IMR-90 (cell line): ENCODE measurements at regions not wholly inside any gene's neighbourhood (a gene's known extent, or its start where the extent isn't known, plus 50 kb on each side); places are given as distances from the start of the nearest gene placed in this dataset.

Source experiments
- ATAC-seq: fragments of 200-7000 bp; cut with Tn5 transposase; 2 replicates; pipeline ENCODE4 v1.9.1; 2020; ENCODE audit warnings: low read depth, mild to moderate bottlenecking, moderate library complexity
- BruUV-seq: library from RNA; stranded (reverse); fragments of 400-500 nt; replicated peaks from 2 replicates; lab custom pipeline; 2021; lab: Mats Ljungman, UMichigan
- CTCF ChIA-PET: fragments of 300-600 bp; formaldehyde crosslinking; extraction: SDS; loops from one replicate; lab custom pipeline; 2021; ENCODE audit warnings: antibody characterized with exemption; lab: Yijun Ruan, JAX
- POLR2A ChIA-PET: fragments of 300-600 bp; sonication (Branson Sonifier 250); formaldehyde crosslinking; loops from one replicate; lab custom pipeline; 2022; ENCODE audit warnings: antibody characterized with exemption; ENCODE audit not compliant: unreplicated experiment; lab: Charles Lee
- DNase-seq: peaks from one replicate; pipeline ENCODE4 v3.0.0; 2013
- H2AFZ ChIP-seq: replicated peaks from 2 replicates; pipeline ENCODE3; 2013; ENCODE audit warnings: low read length, mild to moderate bottlenecking; ENCODE audit not compliant: poor library complexity
- H2AK5ac ChIP-seq: 2 replicates; pipeline ENCODE4 v1.6.1; 2013; ENCODE audit warnings: low read depth, low read length, inconsistent platforms
- H2AK9ac ChIP-seq: replicated peaks from 2 replicates; pipeline ENCODE3; 2013; ENCODE audit warnings: mild to moderate bottlenecking, low read depth, low read length, moderate library complexity; ENCODE audit not compliant: poor library complexity
- H2BK120ac ChIP-seq: 2 replicates; pipeline ENCODE4 v1.6.1; 2013; ENCODE audit warnings: low read depth, low read length, inconsistent platforms
- H2BK15ac ChIP-seq: 3 replicates; pipeline ENCODE4 v1.6.1; 2013; ENCODE audit warnings: low read depth, low read length, inconsistent platforms
- H2BK20ac ChIP-seq: 2 replicates; pipeline ENCODE4 v1.6.1; 2013; ENCODE audit warnings: low read depth, mild to moderate bottlenecking, inconsistent platforms, low read length, moderate library complexity
- H2BK5ac ChIP-seq: 2 replicates; pipeline ENCODE4 v1.6.1; 2013; ENCODE audit warnings: mild to moderate bottlenecking, low read depth, low read length, inconsistent platforms; ENCODE audit not compliant: poor library complexity, severe bottlenecking
- H3K14ac ChIP-seq: replicated peaks from 2 replicates; pipeline ENCODE4 v1.6.1; 2013; ENCODE audit warnings: low read depth, low read length, inconsistent platforms
- H3K18ac ChIP-seq: 2 replicates; pipeline ENCODE4 v1.6.1; 2013; ENCODE audit warnings: low read depth, low read length, control low read depth
- H3K23ac ChIP-seq: 2 replicates; pipeline ENCODE4 v1.6.1; 2013; ENCODE audit warnings: low read depth, low read length, inconsistent platforms
- H3K27ac ChIP-seq: 2 replicates; pipeline ENCODE4 v1.5.1; 2013; ENCODE audit warnings: mild to moderate bottlenecking, control low read depth, low read length; ENCODE audit not compliant: insufficient read depth
- H3K27me3 ChIP-seq: 2 replicates; pipeline ENCODE4 v1.6.1; 2013; ENCODE audit warnings: low read length; ENCODE audit not compliant: control insufficient read depth, insufficient read depth
- H3K36me3 ChIP-seq: 2 replicates; pipeline ENCODE4 v1.6.1; 2013; ENCODE audit warnings: low read length, mixed read lengths; ENCODE audit not compliant: control insufficient read depth, insufficient read depth
- H3K4ac ChIP-seq: 2 replicates; pipeline ENCODE4 v1.6.1; 2013; ENCODE audit warnings: low read depth, low read length, inconsistent platforms
- H3K4me1 ChIP-seq: 2 replicates; pipeline ENCODE4 v1.6.1; 2013; ENCODE audit warnings: low read length, mixed read lengths; ENCODE audit not compliant: control insufficient read depth, insufficient read depth
- H3K4me2 ChIP-seq: 2 replicates; pipeline ENCODE4 v1.6.1; 2013; ENCODE audit warnings: low read depth, mild to moderate bottlenecking, control low read depth, low read length, moderate library complexity
- H3K4me3 ChIP-seq: 2 replicates; pipeline ENCODE4 v1.5.1; 2013; ENCODE audit warnings: low read depth, mild to moderate bottlenecking, control low read depth, low read length, moderate library complexity; ENCODE audit not compliant: insufficient read depth
- H3K56ac ChIP-seq: 2 replicates; pipeline ENCODE4 v1.6.1; 2013; ENCODE audit warnings: low read length, inconsistent platforms; ENCODE audit not compliant: insufficient read depth; ENCODE audit errors: extremely low read depth
- H3K79me1 ChIP-seq, 2 experiments: 2 replicates each; pipeline ENCODE4 v1.6.1; 2013; ENCODE audit warnings: low read length in 2 of 2, inconsistent platforms in 1 of 2, low read depth in 1 of 2
- H3K9ac ChIP-seq: 2 replicates; pipeline ENCODE4 v1.6.1; 2013; ENCODE audit warnings: low read depth, low read length, control low read depth
- H3K9me1 ChIP-seq: 2 replicates; pipeline ENCODE4 v1.6.1; 2013; ENCODE audit warnings: low read length, inconsistent platforms; ENCODE audit not compliant: insufficient read depth
- H3K9me3 ChIP-seq: 2 replicates; pipeline ENCODE4 v1.6.1; 2013; ENCODE audit warnings: low read length; ENCODE audit not compliant: control insufficient read depth, insufficient read depth
- H4K20me1 ChIP-seq: 2 replicates; pipeline ENCODE4 v1.6.1; 2013; ENCODE audit warnings: low read length, inconsistent platforms; ENCODE audit not compliant: insufficient read depth
- H4K5ac ChIP-seq: 2 replicates; pipeline ENCODE4 v1.6.1; 2013; ENCODE audit warnings: mild to moderate bottlenecking, low read depth, low read length, control low read depth
- H4K8ac ChIP-seq, 2 experiments: 2 replicates each; pipeline ENCODE4 v1.6.1; 2013; ENCODE audit warnings: low read depth in 2 of 2, low read length in 2 of 2, control low read depth in 1 of 2, inconsistent platforms in 1 of 2
- H4K91ac ChIP-seq: 2 replicates; pipeline ENCODE4 v1.6.1; 2013; ENCODE audit warnings: low read depth, low read length, inconsistent platforms; ENCODE audit not compliant: insufficient read depth
- BHLHE40 ChIP-seq: fragments of 150-350 bp; IDR thresholded peaks from 2 replicates; pipeline ENCODE4 v1.6.1; 2016; ENCODE audit warnings: mild to moderate bottlenecking, low read depth, low read length
- CEBPB ChIP-seq: IDR thresholded peaks from 2 replicates; pipeline ENCODE4 v1.6.1; 2012; ENCODE audit warnings: low read depth, low read length, improper control_type of control experiment
- CHD1 ChIP-seq: IDR thresholded peaks from 2 replicates; pipeline ENCODE4 v1.6.1; 2012; ENCODE audit warnings: low read depth, low read length, improper control_type of control experiment
- FOS ChIP-seq: fragments of 150-350 bp; IDR thresholded peaks from 2 replicates; pipeline ENCODE4 v1.6.1; 2016; ENCODE audit warnings: low read depth, low read length
- MAFK ChIP-seq: IDR thresholded peaks from 2 replicates; pipeline ENCODE4 v1.6.1; 2012; ENCODE audit warnings: low read depth, low read length, improper control_type of control experiment
- MAZ ChIP-seq: IDR thresholded peaks from 2 replicates; pipeline ENCODE4 v1.6.1; 2012; ENCODE audit warnings: low read depth, mild to moderate bottlenecking, low read length, improper control_type of control experiment, moderate library complexity, borderline replicate concordance
- MXI1 ChIP-seq: IDR thresholded peaks from 2 replicates; pipeline ENCODE4 v1.6.1; 2012; ENCODE audit warnings: low read depth, mild to moderate bottlenecking, low read length, moderate library complexity, borderline replicate concordance
- NFE2L2 ChIP-seq: fragments of 150-350 bp; IDR thresholded peaks from 2 replicates; pipeline ENCODE4 v1.6.1; 2016; ENCODE audit warnings: low read depth, mild to moderate bottlenecking, low read length
- POLR2A ChIP-seq: IDR thresholded peaks from 2 replicates; pipeline ENCODE4 v1.6.1; 2012; ENCODE audit warnings: mild to moderate bottlenecking, low read depth, low read length
- RAD21 ChIP-seq: IDR thresholded peaks from 2 replicates; pipeline ENCODE4 v1.6.1; 2012; ENCODE audit warnings: low read length, improper control_type of control experiment
- RCOR1 ChIP-seq: IDR thresholded peaks from 2 replicates; pipeline ENCODE4 v1.6.1; 2012; ENCODE audit warnings: mild to moderate bottlenecking, low read length, improper control_type of control experiment; ENCODE audit not compliant: insufficient replicate concordance
- RFX5 ChIP-seq: IDR thresholded peaks from 2 replicates; pipeline ENCODE4 v1.8.0; 2012; ENCODE audit warnings: low read depth, mild to moderate bottlenecking, low read length, moderate library complexity
- SMC3 ChIP-seq: fragments of 150-350 bp; IDR thresholded peaks from 2 replicates; pipeline ENCODE4 v1.6.1; 2016; ENCODE audit warnings: low read depth, mild to moderate bottlenecking, antibody characterized with exemption, low read length, moderate library complexity
- dilution Hi-C: fragments of 300-500 bp; cut with HindIII; formaldehyde crosslinking; loops from one replicate; pipeline ENCODE4 v1.14.3; 2018; ENCODE audit warnings: low sequenced_read_pairs; ENCODE audit not compliant: unreplicated experiment
- in situ Hi-C: fragments of 300-500 bp; cut with MboI; formaldehyde crosslinking; loops from 3 replicates; pipeline ENCODE4 v1.14.3; 2019; ENCODE audit warnings: low sequenced_read_pairs, inconsistent platforms, mixed read lengths
- intact Hi-C: fragments of 100-400 bp; cut with micrococcal nuclease; formaldehyde crosslinking; loops from 2 replicates; pipeline ENCODE4 v1.10.0; 2022
- TF ChIP-seq, protein P1 (sequence below): conservative IDR thresholded peaks from 2 replicates; pipeline ENCODE4 v1.5.1; 2012; ENCODE audit warnings: mild to moderate bottlenecking, low read depth, low read length, improper control_type of control experiment
- TF ChIP-seq, protein P2 (sequence below): fragments of 150-350 bp; IDR thresholded peaks from 2 replicates; pipeline ENCODE4 v1.6.1; 2017; ENCODE audit warnings: mild to moderate bottlenecking, antibody characterized with exemption, low read length, low read depth
- TF ChIP-seq, protein P3 (sequence below): fragments of 150-350 bp; IDR thresholded peaks from 2 replicates; pipeline ENCODE4 v1.6.1; 2016; ENCODE audit warnings: low read depth, mild to moderate bottlenecking, low read length, moderate library complexity, borderline replicate concordance

DNA sequence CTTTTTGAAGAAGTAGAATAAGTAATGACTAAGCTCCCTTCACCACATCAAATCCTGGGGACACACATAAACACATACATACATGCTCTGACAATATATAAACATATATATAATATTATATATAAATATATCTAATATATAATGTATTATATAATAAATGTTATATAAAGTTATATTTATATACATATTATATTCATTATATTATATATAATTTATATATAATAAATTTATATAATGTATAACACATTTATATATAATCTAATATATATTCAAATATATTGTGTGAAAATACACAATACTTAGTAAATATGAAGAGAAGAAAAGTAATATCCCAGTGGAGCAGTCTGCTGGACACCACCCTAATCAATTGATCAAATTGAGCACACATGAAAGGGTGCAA is 2177.9 kb upstream of the CELF4 start:
- no peak overlapping the region for H3K14ac ChIP-seq
- no peak overlapping the region for H3K4ac ChIP-seq
- H3K4me1 ChIP-seq = peaks cover 3% of the 10 kb centered on the region; the same call in 1 of the 2 replicates
- no peak for DNase-seq
- no peak overlapping the region for H3K56ac ChIP-seq
- CTCF ChIA-PET = no interaction called here
- no TSS peak for BruUV-seq
- no peak overlapping the region for H2AFZ ChIP-seq
- no peaks in the 10 kb centered on the region for H3K27me3 ChIP-seq
- no peak overlapping the region for H3K4me2 ChIP-seq
- no peaks in the 10 kb centered on the region for H4K20me1 ChIP-seq
- no peak overlapping the region for H2AK5ac ChIP-seq
- POLR2A ChIA-PET = no interaction called here
- H4K91ac ChIP-seq = no peak overlapping the region
- in situ Hi-C loops = no loop called here
- H4K5ac ChIP-seq = no peak overlapping the region
- no peaks in the 10 kb centered on the region for H3K79me1 ChIP-seq
- no peaks in the 10 kb centered on the region for H3K36me3 ChIP-seq
- H2BK120ac ChIP-seq = no peak overlapping the region
- H4K8ac ChIP-seq = no peak overlapping the region
- no peak overlapping the region for H3K18ac ChIP-seq
- peaks cover 3% of the 10 kb centered on the region for H3K9me1 ChIP-seq
- dilution Hi-C loops = no loop called here
- no peak overlapping the region for H2BK20ac ChIP-seq
- TF ChIP-seq, protein P1, sequence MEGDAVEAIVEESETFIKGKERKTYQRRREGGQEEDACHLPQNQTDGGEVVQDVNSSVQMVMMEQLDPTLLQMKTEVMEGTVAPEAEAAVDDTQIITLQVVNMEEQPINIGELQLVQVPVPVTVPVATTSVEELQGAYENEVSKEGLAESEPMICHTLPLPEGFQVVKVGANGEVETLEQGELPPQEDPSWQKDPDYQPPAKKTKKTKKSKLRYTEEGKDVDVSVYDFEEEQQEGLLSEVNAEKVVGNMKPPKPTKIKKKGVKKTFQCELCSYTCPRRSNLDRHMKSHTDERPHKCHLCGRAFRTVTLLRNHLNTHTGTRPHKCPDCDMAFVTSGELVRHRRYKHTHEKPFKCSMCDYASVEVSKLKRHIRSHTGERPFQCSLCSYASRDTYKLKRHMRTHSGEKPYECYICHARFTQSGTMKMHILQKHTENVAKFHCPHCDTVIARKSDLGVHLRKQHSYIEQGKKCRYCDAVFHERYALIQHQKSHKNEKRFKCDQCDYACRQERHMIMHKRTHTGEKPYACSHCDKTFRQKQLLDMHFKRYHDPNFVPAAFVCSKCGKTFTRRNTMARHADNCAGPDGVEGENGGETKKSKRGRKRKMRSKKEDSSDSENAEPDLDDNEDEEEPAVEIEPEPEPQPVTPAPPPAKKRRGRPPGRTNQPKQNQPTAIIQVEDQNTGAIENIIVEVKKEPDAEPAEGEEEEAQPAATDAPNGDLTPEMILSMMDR = no peak
- TF ChIP-seq MAFK (no peak), RFX5 (no peak), CHD1 (no peak), NFE2L2 (no peak), CEBPB (no peak), RAD21 (no peak), RCOR1 (no peak), SMC3 (no peak), BHLHE40 (no peak), MAZ (no peak), FOS (no peak), MXI1 (no peak), POLR2A (no peak)
- TF ChIP-seq, protein P2, sequence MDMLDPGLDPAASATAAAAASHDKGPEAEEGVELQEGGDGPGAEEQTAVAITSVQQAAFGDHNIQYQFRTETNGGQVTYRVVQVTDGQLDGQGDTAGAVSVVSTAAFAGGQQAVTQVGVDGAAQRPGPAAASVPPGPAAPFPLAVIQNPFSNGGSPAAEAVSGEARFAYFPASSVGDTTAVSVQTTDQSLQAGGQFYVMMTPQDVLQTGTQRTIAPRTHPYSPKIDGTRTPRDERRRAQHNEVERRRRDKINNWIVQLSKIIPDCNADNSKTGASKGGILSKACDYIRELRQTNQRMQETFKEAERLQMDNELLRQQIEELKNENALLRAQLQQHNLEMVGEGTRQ = no peak
- TF ChIP-seq, protein P3, sequence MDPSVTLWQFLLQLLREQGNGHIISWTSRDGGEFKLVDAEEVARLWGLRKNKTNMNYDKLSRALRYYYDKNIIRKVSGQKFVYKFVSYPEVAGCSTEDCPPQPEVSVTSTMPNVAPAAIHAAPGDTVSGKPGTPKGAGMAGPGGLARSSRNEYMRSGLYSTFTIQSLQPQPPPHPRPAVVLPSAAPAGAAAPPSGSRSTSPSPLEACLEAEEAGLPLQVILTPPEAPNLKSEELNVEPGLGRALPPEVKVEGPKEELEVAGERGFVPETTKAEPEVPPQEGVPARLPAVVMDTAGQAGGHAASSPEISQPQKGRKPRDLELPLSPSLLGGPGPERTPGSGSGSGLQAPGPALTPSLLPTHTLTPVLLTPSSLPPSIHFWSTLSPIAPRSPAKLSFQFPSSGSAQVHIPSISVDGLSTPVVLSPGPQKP = no peak
- intact Hi-C loops = no loop called here
- H2BK5ac ChIP-seq = no peak overlapping the region
- H3K4me3 ChIP-seq = no peak overlapping the region
- no peak overlapping the region for H3K9ac ChIP-seq
- H3K27ac ChIP-seq = no peak overlapping the region
- no peak overlapping the region for H2AK9ac ChIP-seq
- no peaks in the 10 kb centered on the region for H3K9me3 ChIP-seq
- no peak overlapping the region for H3K23ac ChIP-seq
- ATAC-seq = no peak
- no peak overlapping the region for H2BK15ac ChIP-seq
